ENCODE measurements at regions not wholly inside any gene's neighbourhood (a gene's known extent, or its start where the extent isn't known, plus 50 kb on each side); places are given as distances from the start of the nearest gene placed in this dataset.

DNA sequence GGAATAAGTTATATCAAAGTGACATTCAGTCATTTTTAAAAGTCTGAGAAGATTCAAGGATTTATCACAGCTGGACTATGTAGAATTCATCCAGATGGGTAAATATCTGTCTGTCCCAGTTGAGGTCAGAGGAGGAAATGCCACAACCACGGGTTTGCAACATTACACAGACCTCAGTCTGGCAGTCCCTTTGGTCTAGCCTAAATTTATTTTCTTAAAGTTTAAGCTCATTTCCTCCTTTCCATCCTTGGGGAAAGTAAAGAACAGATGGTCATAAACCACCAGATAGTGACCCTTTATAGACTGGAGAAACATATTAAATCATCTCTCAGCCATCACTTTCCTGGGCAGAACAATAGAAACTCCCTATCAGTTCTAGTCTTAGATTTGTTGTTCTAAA lies 238.4 kb upstream of the DDI1 start (continued):
- TF ChIP-seq ZKSCAN5 (CRISPR knock-in tag; IDR thresholded peaks at IDR 0.05) (no peak), ZNF747 (CRISPR knock-in tag; IDR thresholded peaks at IDR 0.05; ENCODE audit: borderline replicate concordance) (no peak), ZNF605 (CRISPR knock-in tag; IDR thresholded peaks at IDR 0.05) (no peak), ZBTB21 (CRISPR knock-in tag; IDR thresholded peaks at IDR 0.05) (no peak), DR1 (CRISPR knock-in tag; IDR thresholded peaks at IDR 0.05) (no peak), ZBTB38 (CRISPR knock-in tag; IDR thresholded peaks at IDR 0.05) (no peak)

DNA sequence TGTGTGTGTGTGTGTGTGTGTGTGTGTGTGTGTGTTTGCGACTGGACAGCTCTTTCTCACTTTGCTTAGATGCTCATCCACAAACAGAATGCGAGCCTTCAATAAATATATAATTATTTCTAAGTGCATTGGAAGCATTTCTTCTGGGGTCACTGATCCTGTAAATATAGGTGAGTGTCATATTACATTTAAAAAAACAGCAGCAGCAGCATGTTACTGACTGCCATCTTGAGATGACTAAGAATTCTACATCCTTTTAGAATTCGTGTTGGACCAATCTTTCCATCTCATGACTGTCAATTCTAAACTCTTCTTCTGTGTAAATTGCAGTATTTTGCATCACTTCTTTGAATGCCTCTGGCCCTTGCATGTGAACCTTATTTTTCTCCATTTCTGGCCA lies 238.0 kb upstream of the DDI1 start:
- no peaks in the 10 kb centered on the region for H3K36me3 ChIP-seq (replicated peaks in 1 of 2; ENCODE audit: control insufficient read depth in 1 of 2, insufficient read depth in 2 of 2, low read length in 2 of 2)
- no peaks in the 10 kb centered on the region for H4K20me1 ChIP-seq (ENCODE audit: insufficient read depth, low read length)
- no peak overlapping the region for H3K27ac ChIP-seq (ENCODE audit: extremely low read length, insufficient read depth, low read length)
- intact Hi-C loops (cut with micrococcal nuclease; ENCODE audit: unreplicated experiment), result no loop called here
- 16% methylated on average over 3 of the region's 3 CpGs for WGBS (ENCODE audit: low lambda C conversion rate)
- no peaks in the 10 kb centered on the region for H3K27me3 ChIP-seq (ENCODE audit: control insufficient read depth in 1 of 2, insufficient read depth in 2 of 2, low read length in 2 of 2)
- H2AFZ ChIP-seq (ENCODE audit: low read length), result no peak overlapping the region
- peaks cover 71% of the 10 kb centered on the region for H3K9me3 ChIP-seq (ENCODE audit: low read length)
- H3K4me3 ChIP-seq (replicated peaks in 1 of 3; ENCODE audit: insufficient read depth in 1 of 3, low read depth in 2 of 3, low read length in 3 of 3), result no peak overlapping the region
- TF ChIP-seq, protein P1, sequence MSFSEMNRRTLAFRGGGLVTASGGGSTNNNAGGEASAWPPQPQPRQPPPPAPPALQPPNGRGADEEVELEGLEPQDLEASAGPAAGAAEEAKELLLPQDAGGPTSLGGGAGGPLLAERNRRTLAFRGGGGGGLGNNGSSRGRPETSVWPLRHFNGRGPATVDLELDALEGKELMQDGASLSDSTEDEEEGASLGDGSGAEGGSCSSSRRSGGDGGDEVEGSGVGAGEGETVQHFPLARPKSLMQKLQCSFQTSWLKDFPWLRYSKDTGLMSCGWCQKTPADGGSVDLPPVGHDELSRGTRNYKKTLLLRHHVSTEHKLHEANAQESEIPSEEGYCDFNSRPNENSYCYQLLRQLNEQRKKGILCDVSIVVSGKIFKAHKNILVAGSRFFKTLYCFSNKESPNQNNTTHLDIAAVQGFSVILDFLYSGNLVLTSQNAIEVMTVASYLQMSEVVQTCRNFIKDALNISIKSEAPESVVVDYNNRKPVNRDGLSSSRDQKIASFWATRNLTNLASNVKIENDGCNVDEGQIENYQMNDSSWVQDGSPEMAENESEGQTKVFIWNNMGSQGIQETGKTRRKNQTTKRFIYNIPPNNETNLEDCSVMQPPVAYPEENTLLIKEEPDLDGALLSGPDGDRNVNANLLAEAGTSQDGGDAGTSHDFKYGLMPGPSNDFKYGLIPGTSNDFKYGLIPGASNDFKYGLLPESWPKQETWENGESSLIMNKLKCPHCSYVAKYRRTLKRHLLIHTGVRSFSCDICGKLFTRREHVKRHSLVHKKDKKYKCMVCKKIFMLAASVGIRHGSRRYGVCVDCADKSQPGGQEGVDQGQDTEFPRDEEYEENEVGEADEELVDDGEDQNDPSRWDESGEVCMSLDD (CRISPR knock-in tag; IDR thresholded peaks at IDR 0.05; ENCODE audit: borderline replicate concordance), result no peak
- no peak for TF ChIP-seq ZNF546 (CRISPR knock-in tag; conservative IDR thresholded peaks at IDR 0.05)
- no peak for TF ChIP-seq SPEN (CRISPR knock-in tag; IDR thresholded peaks at IDR 0.05; ENCODE audit: low read depth)
- no peak for TF ChIP-seq HIVEP1 (CRISPR knock-in tag; IDR thresholded peaks at IDR 0.05)
- TF ChIP-seq HNRNPUL1 (IDR thresholded peaks at IDR 0.05; ENCODE audit: low read depth, low read length), result no peak
- TF ChIP-seq, protein P2, sequence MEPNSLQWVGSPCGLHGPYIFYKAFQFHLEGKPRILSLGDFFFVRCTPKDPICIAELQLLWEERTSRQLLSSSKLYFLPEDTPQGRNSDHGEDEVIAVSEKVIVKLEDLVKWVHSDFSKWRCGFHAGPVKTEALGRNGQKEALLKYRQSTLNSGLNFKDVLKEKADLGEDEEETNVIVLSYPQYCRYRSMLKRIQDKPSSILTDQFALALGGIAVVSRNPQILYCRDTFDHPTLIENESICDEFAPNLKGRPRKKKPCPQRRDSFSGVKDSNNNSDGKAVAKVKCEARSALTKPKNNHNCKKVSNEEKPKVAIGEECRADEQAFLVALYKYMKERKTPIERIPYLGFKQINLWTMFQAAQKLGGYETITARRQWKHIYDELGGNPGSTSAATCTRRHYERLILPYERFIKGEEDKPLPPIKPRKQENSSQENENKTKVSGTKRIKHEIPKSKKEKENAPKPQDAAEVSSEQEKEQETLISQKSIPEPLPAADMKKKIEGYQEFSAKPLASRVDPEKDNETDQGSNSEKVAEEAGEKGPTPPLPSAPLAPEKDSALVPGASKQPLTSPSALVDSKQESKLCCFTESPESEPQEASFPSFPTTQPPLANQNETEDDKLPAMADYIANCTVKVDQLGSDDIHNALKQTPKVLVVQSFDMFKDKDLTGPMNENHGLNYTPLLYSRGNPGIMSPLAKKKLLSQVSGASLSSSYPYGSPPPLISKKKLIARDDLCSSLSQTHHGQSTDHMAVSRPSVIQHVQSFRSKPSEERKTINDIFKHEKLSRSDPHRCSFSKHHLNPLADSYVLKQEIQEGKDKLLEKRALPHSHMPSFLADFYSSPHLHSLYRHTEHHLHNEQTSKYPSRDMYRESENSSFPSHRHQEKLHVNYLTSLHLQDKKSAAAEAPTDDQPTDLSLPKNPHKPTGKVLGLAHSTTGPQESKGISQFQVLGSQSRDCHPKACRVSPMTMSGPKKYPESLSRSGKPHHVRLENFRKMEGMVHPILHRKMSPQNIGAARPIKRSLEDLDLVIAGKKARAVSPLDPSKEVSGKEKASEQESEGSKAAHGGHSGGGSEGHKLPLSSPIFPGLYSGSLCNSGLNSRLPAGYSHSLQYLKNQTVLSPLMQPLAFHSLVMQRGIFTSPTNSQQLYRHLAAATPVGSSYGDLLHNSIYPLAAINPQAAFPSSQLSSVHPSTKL (CRISPR knock-in tag; IDR thresholded peaks at IDR 0.05), result no peak
- TF ChIP-seq NCOR1 (IDR thresholded peaks at IDR 0.05; ENCODE audit: borderline replicate concordance, low read length), result no peak
- no peak for TF ChIP-seq FOSL1 (CRISPR knock-in tag; IDR thresholded peaks at IDR 0.05; ENCODE audit: borderline replicate concordance)
- TF ChIP-seq CCAR2 (optimal IDR thresholded peaks at IDR 0.05; ENCODE audit: low read depth, low read length), result no peak
- TF ChIP-seq ZNF33B (CRISPR knock-in tag; IDR thresholded peaks at IDR 0.05), result no peak
- no peak for TF ChIP-seq ZBTB21 (CRISPR knock-in tag; IDR thresholded peaks at IDR 0.05)
- no peak for TF ChIP-seq MBNL3 (CRISPR knock-in tag; conservative IDR thresholded peaks at IDR 0.05)
- TF ChIP-seq ZNF7 (CRISPR knock-in tag; IDR thresholded peaks at IDR 0.05), result no peak
- H3K4me1 ChIP-seq (ENCODE audit: insufficient read depth, low read length), result no peaks in the 10 kb centered on the region
- ATAC-seq (no peak), FAIRE-seq (no peak), DNase-seq (ENCODE audit: low spot score) (no peak)
- H3K4me2 ChIP-seq (ENCODE audit: low read depth, low read length), result no peak overlapping the region
- ChIA-PET POLR2A (no interaction called here), CTCF (ENCODE audit: low intra/inter-chr PET ratio, low total read pairs) (no interaction called here)
- no peak overlapping the region for H3K9ac ChIP-seq (ENCODE audit: insufficient read depth, low read depth, low read length)
- in situ Hi-C loops (cut with HindIII; ENCODE audit: extremely low pct_ligation_motif_present, low pct_unique_long_range_greater_than_20kb), result no loop called here
- no peaks in the 10 kb centered on the region for H3K79me2 ChIP-seq (ENCODE audit: insufficient read depth, low read length)
- BruUV-seq (replicated peaks), result no TSS peak

Data from HepG2 (cell line).